ENCODE measurements at regions not wholly inside any gene's neighbourhood (a gene's known extent, or its start where the extent isn't known, plus 50 kb on each side); places are given as distances from the start of the nearest gene placed in this dataset.
A peak's percentile ranks its signal among the peaks of the same experiment; 100 is the strongest.
"Not testable (repeated sequence)": the region's sequence is repeated elsewhere in the genome, so short reads cannot be mapped to it uniquely, and the experiment has no call there.

GRCh38 chr1:96427616-96428015 is 294.0 kb upstream of the PTBP2 start:
- DNase-seq = no peak

- DNase-seq = no peak
These were observed 276.3 kb upstream of the PTBP2 start for GRCh38 chr1:96445302-96445701.

GRCh38 chr1:96464066-96464465 is 257.5 kb upstream of the PTBP2 start:
- DNase-seq = no peak

- no peak for DNase-seq
These were observed 257.1 kb upstream of the PTBP2 start for GRCh38 chr1:96464522-96464921.

GRCh38 chr1:96464991-96465390 is 256.6 kb upstream of the PTBP2 start:
- DNase-seq = no peak

GRCh38 chr1:96465441-96465840 is 256.1 kb upstream of the PTBP2 start:
- DNase-seq = no peak

GRCh38 chr1:96466842-96467241 is 254.7 kb upstream of the PTBP2 start:
- no peak for DNase-seq

- DNase-seq = not testable (repeated sequence)
These were observed 251.9 kb upstream of the PTBP2 start for GRCh38 chr1:96469726-96470125.

- DNase-seq = no peak
These were observed 249.1 kb upstream of the PTBP2 start for GRCh38 chr1:96472471-96472870.

- DNase-seq = no peak
These were observed 247.7 kb upstream of the PTBP2 start for GRCh38 chr1:96473791-96474434.

- DNase-seq = peak; percentile 17
These were observed 246.4 kb upstream of the PTBP2 start for GRCh38 chr1:96474985-96475743.

GRCh38 chr1:96475903-96476302 is 245.7 kb upstream of the PTBP2 start:
- DNase-seq = no peak

GRCh38 chr1:96478228-96478627 is 243.4 kb upstream of the PTBP2 start:
- no peak for DNase-seq

GRCh38 chr1:96481409-96481808 is 240.2 kb upstream of the PTBP2 start:
- no peak for DNase-seq

- no peak for DNase-seq
These were observed 239.0 kb upstream of the PTBP2 start for GRCh38 chr1:96482616-96483015.

GRCh38 chr1:96487394-96487793 is 234.2 kb upstream of the PTBP2 start:
- DNase-seq = no peak

- no peak for DNase-seq
These were observed 233.6 kb upstream of the PTBP2 start for GRCh38 chr1:96487971-96488370.

- DNase-seq = no peak
These were observed 232.8 kb upstream of the PTBP2 start for GRCh38 chr1:96488777-96489176.

GRCh38 chr1:96492236-96492635 is 229.3 kb upstream of the PTBP2 start:
- DNase-seq = no peak

- DNase-seq = no peak
These were observed 222.7 kb upstream of the PTBP2 start for GRCh38 chr1:96498744-96499340.

- DNase-seq = no peak
These were observed 213.4 kb upstream of the PTBP2 start for GRCh38 chr1:96508233-96508632.

GRCh38 chr1:96509339-96509738 is 212.2 kb upstream of the PTBP2 start:
- DNase-seq = no peak

GRCh38 chr1:96509951-96510350 is 211.6 kb upstream of the PTBP2 start:
- no peak for DNase-seq

GRCh38 chr1:96510391-96510790 is 211.2 kb upstream of the PTBP2 start:
- no peak for DNase-seq

All from left kidney (tissue), 1 donor.